GM21723 (cell line): ENCODE measurements at regions not wholly inside any gene's neighbourhood (a gene's known extent, or its start where the extent isn't known, plus 50 kb on each side); places are given as distances from the start of the nearest gene placed in this dataset.

ENCODE experiments used
- ATAC-seq: cut with Tn5 transposase; IDR thresholded peaks from one replicate; pipeline ENCODE4 v1.9.1; 2021; ENCODE audit warnings: mild to moderate bottlenecking, moderate library complexity; ENCODE audit not compliant: unreplicated experiment

GRCh38 chr1:5364591-5364990 is 627.6 kb downstream of the NPHP4 start:
- no peak for ATAC-seq

- no peak for ATAC-seq
Observed at GRCh38 chr1:5354681-5355080, 637.5 kb downstream of the NPHP4 start.

- no peak for ATAC-seq
Observed at GRCh38 chr1:5351366-5351765, 640.9 kb downstream of the NPHP4 start.

GRCh38 chr1:5349526-5349925 is 642.7 kb downstream of the NPHP4 start:
- no peak for ATAC-seq

- no peak for ATAC-seq
Observed at GRCh38 chr1:5348732-5349465, 643.3 kb downstream of the NPHP4 start.

- ATAC-seq: no peak
Observed at GRCh38 chr1:5347726-5348125, 644.5 kb downstream of the NPHP4 start.

GRCh38 chr1:5345556-5345955 is 646.7 kb downstream of the NPHP4 start:
- ATAC-seq: no peak

- ATAC-seq: no peak
Observed at GRCh38 chr1:5343256-5344020, 648.8 kb downstream of the NPHP4 start.

- ATAC-seq: no peak
Observed at GRCh38 chr1:5342830-5343229, 649.4 kb downstream of the NPHP4 start.

- ATAC-seq: no peak
Observed at GRCh38 chr1:5342172-5342571, 650.1 kb downstream of the NPHP4 start.

- ATAC-seq: no peak
Observed at GRCh38 chr1:5341471-5341870, 650.8 kb downstream of the NPHP4 start.

GRCh38 chr1:5340560-5341130 is 651.6 kb downstream of the NPHP4 start:
- ATAC-seq: no peak

GRCh38 chr1:5338466-5338865 is 653.8 kb downstream of the NPHP4 start:
- no peak for ATAC-seq

GRCh38 chr1:5333291-5333690 is 658.9 kb downstream of the NPHP4 start:
- ATAC-seq: no peak

- ATAC-seq: no peak
Observed at GRCh38 chr1:5331101-5331500, 661.1 kb downstream of the NPHP4 start.

- ATAC-seq: no peak
Observed at GRCh38 chr1:5329068-5329739, 663.0 kb downstream of the NPHP4 start.

- no peak for ATAC-seq
Observed at GRCh38 chr1:5324883-5325282, 667.3 kb downstream of the NPHP4 start.

- ATAC-seq: no peak
Observed at GRCh38 chr1:5318143-5318816, 663.9 kb downstream of the AJAP1 start.

GRCh38 chr1:5317391-5317790 is 663.0 kb downstream of the AJAP1 start:
- ATAC-seq: no peak

- no peak for ATAC-seq
Observed at GRCh38 chr1:5312862-5313261, 658.5 kb downstream of the AJAP1 start.

GRCh38 chr1:5312293-5312674 is 657.9 kb downstream of the AJAP1 start:
- no peak for ATAC-seq
